HG02642 (cell line): ENCODE measurements at regions not wholly inside any gene's neighbourhood (a gene's known extent, or its start where the extent isn't known, plus 50 kb on each side); places are given as distances from the start of the nearest gene placed in this dataset.
"Not testable (repeated sequence)": the region's sequence is repeated elsewhere in the genome, so short reads cannot be mapped to it uniquely, and the experiment has no call there.

Experiments used
- ATAC-seq: cut with Tn5 transposase; IDR thresholded peaks from one replicate; pipeline ENCODE4 v1.9.1; 2021; ENCODE audit warnings: mild to moderate bottlenecking; ENCODE audit not compliant: unreplicated experiment, poor library complexity

GRCh38 chr5:40453689-40454088 is 226.0 kb upstream of the PTGER4 start:
- ATAC-seq = no peak

- no peak for ATAC-seq
These were observed 226.7 kb upstream of the PTGER4 start for GRCh38 chr5:40452874-40453624.

GRCh38 chr5:40447438-40447837 is 232.3 kb upstream of the PTGER4 start:
- no peak for ATAC-seq

GRCh38 chr5:40446910-40447309 is 232.8 kb upstream of the PTGER4 start:
- no peak for ATAC-seq

GRCh38 chr5:40442346-40442745 is 237.4 kb upstream of the PTGER4 start:
- ATAC-seq = no peak

DNA sequence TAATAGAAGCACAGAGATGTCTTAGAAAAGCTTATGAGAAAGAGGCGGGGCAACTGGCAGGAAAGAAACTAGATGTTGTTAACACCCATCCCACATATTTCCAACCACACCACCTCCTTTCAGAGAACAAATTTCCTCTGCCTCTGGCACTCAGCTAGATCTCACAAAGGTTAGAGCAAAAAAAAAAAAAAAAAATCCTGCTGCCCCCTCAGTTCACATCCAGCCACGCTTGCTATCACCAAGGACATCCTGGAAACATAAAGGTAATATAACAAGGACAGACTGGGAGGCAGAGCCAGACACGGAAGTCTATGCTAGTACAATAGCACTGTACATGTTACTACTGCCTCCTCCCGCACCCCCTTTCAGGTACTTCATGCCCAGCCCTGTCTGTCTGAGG is 238.0 kb upstream of the PTGER4 start:
- peak; percentile 34 for ATAC-seq

DNA sequence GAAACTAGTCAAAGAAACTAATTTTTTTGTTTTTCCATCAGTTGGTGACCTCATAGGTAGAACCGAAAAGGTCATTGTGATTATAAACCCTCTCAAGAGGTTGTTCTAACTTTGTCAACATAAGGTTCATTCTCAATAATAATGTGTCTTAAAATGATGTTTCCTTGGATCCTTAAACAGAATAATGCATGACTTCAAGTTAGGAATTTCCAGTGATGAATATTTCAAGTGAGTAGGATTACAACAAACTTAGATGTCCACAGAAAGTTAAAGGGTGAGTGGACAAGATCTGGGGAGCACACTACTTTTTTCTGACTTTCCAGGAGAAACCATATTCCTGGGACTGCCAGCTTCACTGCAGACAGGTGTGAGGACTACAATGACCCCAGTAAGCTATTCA is 239.0 kb upstream of the PTGER4 start:
- ATAC-seq = no peak

DNA sequence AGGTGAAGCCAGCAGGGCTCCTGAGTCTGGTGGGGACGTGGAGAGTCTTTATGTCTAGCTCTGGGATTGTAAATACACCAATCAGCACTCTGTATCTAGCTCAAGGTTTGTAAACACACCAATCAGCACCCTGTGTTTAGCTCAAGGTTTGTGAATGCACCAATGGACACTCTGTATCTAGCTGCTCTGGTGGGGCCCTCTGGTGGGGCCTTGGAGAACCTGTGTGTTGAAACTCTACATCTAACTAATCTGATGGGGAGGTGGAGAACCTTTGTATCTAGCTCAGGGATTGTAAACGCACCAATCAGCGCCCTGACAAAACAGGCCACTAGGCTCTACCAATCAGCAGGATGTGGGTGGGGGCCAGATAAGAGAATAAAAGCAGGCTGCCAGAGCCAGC is 240.6 kb upstream of the PTGER4 start:
- ATAC-seq = not testable (repeated sequence)

GRCh38 chr5:40438646-40439045 is 241.1 kb upstream of the PTGER4 start:
- not testable (repeated sequence) for ATAC-seq

DNA sequence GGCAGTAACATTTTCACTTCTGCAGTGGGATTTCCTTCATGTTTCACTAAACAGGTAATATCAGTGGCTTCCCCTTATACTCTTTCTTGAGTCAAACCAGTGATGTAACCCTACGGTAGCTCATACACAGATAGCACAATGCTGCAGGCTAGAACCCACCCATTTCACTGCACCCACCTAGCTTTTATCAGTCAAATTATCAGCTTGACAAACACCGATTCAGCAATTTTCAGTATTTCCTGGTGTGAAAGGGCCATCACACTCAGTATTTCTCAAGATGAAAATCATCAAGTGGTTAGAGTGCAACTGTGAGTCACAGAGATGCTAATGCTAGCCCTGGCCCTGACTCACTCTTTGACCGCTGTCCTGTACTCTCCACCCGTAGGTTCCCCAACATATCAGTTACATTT is 242.3 kb upstream of the PTGER4 start:
- ATAC-seq = peak; percentile 65

DNA sequence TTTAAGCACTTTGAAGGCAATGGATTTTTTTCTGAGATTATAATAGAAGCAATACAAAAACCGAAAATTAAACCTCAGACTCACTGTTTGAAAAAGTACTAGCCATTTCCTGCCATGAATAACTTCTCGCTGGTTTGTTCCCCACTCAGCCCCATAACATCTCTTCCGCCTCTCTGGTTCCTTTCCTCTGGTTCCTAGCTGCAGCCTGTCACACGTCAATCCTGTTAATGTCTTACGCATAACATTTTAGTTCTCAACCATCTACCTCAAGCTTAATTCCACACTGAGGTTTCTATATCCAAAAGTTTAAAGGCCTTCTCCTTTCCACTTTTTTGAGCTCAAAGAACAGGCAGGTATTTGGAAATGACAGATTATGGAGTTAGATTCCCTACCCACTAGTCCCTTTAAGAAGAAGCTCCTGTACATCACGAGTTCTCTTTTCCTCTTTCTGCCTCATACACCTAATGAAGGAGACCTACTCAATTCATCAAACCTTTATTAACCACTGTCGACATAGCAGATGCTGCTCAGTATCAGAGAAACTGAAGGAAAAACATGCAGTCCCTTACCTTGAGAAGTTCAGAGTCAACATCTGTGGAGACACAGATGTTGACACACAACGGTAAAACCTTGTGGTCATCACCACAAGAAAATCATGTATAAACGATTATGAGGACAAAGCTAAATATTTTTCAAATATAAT is 243.0 kb upstream of the PTGER4 start:
- peak; percentile 60 for ATAC-seq

DNA sequence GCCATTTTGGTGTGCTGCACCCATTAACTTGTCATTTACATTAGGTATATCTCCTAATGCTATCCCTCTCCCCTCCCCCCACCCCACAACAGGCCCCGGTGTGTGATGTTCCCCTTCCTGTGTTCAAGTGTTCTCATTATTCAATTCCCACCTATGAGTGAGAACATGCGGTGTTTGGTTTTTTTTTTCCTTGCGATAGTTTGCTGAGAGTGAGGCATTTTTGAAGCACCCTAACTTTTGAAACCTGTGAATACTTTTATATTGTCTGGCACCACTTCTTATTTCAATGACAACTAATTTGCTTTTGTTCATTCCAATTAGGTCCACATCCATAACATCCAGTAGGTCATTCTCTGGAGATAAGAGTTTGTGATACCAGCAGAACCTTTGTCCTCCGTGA is 244.0 kb upstream of the PTGER4 start:
- not testable (repeated sequence) for ATAC-seq

GRCh38 chr5:40432836-40433235 is 246.9 kb upstream of the PTGER4 start:
- no peak for ATAC-seq

GRCh38 chr5:40431734-40432133 is 248.0 kb upstream of the PTGER4 start:
- ATAC-seq = no peak

DNA sequence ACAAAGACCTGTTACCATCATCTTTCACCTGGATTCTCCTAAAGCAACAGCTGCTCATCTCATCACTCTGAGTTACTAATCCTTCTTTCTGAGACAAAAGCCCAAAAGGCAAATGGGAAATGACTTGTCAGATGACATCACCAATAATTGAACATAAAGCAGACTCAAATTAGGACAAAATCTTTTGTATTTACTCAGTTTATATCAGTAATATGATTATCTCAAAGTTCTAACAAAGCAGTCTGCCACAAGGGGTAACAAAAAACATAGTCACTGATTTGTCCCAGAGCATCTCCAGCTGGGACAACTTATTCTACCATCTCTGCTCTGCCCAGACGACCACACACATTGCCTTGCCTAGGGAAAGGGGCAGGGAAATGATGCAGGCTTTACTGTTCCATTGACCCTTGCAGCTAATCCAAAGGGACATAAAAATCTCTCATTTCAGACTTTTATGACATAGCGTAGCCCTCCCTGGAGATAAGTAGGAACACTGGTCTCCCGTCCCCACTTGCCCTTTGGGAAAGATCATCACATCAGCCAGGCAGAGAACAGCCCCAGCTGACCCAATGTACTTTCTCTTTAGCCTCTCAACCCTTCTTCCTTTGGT is 249.5 kb upstream of the PTGER4 start:
- no peak for ATAC-seq

DNA sequence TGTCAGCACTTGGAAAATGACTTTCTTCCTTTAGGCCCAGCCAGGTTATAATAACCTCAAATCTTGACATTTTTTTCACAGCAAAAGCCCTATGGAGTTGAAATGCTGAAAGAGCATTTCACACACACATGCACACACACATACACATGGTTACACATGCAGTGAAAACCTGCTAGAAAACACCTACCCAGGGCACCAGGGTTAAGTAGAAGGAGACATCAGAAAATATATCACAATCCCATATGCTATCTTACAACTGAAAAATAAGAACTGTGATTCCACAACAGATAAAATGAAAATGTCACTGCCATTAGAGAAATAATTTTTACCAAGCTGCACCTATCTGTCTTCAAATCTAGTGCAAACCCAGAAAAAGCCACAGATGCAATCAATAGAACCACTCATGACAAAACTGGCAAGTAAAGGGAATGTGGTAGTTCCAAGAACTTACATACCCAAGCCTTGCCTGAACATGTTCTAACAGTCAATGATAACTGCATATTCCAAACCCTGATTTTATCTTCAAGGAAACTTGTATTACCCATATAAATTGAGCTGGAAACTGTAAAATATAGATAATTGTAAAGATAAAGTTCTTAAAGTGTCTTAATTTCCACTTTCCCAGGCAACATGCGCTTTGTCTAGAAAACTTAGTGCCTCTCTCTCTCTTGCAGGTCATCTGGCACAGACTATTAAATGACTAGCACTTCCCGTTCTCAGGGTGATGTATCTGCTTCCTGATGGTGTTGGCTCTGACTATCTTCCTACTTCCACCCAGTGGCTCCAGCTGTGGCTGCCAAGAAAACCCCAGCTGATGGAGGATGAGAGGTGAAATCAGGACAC is 250.2 kb upstream of the PTGER4 start:
- no peak for ATAC-seq

DNA sequence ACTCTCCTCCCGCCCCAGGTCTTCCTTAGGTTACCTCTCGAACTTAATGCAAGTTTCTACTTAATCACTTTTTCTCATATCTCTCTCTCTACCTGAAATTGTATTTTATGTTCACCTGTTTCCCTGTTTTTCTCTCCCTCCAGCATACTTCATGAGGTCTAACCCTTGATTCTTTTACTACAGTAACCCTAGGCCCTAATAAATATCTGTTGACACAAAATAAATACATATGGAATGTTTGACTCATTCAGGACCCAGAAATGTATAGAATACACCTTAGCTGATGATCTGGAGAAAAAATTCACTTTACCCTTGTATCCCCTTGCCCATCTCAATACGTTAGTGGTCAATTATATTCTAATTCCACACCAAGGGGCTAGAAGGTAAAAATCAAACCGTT is 250.9 kb upstream of the PTGER4 start:
- ATAC-seq = no peak

DNA sequence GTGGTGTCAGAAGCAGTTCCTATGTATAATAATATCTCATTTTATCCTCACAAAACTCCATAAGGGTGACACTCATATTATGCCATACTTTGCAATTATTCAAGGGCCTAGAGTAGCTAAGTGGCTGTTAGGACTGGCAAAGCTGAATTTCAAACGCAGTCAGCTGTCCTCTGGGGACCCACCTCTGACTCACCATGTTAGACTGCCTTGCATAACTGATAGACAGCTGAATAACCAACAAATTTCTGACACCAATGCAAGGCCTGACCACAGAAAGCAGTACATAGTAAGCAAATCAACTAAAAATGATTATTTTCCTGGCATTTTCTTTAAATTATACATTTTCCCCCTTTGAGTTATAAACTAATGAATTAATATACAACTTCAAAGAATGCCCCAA is 251.6 kb upstream of the PTGER4 start:
- no peak for ATAC-seq

DNA sequence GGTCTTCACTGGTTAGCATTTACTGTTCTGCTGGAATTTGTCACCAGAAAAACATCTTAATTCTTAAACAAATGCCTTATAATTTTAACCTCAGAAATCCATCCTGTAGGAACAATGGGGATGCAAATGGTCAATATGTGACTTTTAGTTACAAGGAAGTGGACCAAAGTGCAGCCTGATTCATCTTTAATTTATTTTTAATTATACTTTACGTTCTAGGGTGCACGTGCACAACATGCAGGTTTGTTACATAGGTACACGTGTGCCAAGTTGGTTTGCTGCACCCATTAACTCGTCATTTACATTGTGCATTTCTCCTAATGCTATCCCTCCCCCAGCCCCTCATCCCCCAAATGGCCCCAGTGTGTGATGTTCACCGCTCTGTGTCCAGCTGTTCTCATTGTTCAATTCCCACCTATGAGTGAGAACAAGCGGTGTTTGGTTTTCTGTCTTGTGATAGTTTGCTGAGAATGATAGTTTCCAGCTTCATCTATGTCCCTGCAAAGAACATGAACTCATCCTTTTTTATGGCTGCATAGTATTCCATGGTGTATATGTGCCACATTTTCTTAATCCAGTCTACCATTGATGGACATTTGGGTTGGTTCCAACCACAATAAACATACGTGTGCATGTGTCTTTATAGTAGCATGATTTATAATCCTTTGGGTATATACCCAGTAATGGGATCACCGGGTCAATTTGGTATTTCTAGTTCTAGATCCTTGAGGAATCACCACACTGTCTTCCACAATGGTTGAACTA is 262.5 kb upstream of the PTGER4 start:
- not testable (repeated sequence) for ATAC-seq

- no peak for ATAC-seq
These were observed 263.1 kb upstream of the PTGER4 start for GRCh38 chr5:40416588-40416987.
